ENCODE measurements at regions not wholly inside any gene's neighbourhood (a gene's known extent, or its start where the extent isn't known, plus 50 kb on each side); places are given as distances from the start of the nearest gene placed in this dataset.

DNA sequence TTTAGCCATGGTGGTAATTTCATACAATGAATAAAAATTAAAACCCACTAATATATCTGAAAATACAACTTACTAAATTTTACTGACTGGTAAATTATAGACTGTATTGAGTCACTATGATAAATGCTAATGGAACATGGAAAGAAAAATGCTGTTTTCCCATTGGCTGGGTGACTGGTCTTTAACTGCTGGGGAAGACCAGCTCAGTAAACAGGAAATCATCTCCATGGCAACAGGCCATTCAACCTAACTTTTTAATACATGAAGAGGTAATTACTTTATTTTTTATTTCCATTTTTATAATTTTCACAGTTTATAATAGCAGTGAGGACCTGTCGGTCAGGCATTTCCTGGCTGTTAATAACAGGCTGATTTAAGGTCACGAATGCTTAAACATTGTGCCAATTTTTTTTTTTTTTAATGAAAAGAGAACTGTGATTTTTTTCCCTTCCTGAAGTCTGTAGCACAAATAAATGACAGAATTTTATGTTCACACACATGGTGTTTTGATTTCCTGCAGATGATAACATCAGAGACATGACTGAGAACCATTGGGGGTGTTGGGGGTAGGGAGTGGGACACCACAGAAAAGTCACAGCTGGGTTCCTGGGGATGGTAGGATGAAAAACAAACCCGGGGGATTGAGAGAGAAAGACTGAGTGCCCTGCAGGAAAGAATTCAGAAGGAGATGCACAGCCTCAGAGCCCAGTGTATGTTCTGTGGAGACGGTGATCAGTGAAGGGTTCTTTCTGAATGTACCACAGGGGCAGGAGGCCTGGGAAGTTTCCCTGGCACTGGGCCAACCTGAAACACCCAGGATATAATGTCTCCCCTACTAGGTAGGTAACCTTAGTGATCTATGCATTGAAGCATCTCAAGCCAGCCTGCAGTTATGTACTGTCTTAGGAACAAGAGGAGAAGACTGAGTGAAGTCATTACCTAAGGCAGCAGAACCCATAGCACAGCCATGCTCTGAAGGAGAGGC is 297.1 kb downstream of the COG6 start:
- TF ChIP-seq, protein P1, sequence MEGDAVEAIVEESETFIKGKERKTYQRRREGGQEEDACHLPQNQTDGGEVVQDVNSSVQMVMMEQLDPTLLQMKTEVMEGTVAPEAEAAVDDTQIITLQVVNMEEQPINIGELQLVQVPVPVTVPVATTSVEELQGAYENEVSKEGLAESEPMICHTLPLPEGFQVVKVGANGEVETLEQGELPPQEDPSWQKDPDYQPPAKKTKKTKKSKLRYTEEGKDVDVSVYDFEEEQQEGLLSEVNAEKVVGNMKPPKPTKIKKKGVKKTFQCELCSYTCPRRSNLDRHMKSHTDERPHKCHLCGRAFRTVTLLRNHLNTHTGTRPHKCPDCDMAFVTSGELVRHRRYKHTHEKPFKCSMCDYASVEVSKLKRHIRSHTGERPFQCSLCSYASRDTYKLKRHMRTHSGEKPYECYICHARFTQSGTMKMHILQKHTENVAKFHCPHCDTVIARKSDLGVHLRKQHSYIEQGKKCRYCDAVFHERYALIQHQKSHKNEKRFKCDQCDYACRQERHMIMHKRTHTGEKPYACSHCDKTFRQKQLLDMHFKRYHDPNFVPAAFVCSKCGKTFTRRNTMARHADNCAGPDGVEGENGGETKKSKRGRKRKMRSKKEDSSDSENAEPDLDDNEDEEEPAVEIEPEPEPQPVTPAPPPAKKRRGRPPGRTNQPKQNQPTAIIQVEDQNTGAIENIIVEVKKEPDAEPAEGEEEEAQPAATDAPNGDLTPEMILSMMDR (IDR thresholded peaks at IDR 0.05), result no peak
- TF ChIP-seq POLR2A (IDR thresholded peaks at IDR 0.05) (no peak), POLR2AphosphoS5 (IDR thresholded peaks at IDR 0.05) (no peak)
